Panc1 (cell line): ENCODE measurements at regions not wholly inside any gene's neighbourhood (a gene's known extent, or its start where the extent isn't known, plus 50 kb on each side); places are given as distances from the start of the nearest gene placed in this dataset.

Experiments
- ATAC-seq: fragments of 200-7000 bp; cut with Tn5 transposase; 2 replicates; pipeline ENCODE4 v1.9.1; 2020; ENCODE audit warnings: mild to moderate bottlenecking, moderate library complexity
- BruUV-seq: library from RNA; stranded (reverse); fragments of 400-500 nt; replicated peaks from 2 replicates; lab custom pipeline; 2021; lab: Mats Ljungman, UMichigan
- CTCF ChIA-PET: fragments of 300-600 bp; sonication (Branson Sonifier 250); formaldehyde crosslinking; loops from one replicate; lab custom pipeline; 2022; ENCODE audit warnings: antibody characterized with exemption; lab: Charles Lee
- POLR2A ChIA-PET: fragments of 300-600 bp; sonication (Branson Sonifier 250); formaldehyde crosslinking; loops from one replicate; lab custom pipeline; 2022; ENCODE audit warnings: antibody characterized with exemption; lab: Charles Lee
- DNase-seq: peaks from one replicate; pipeline ENCODE4 v3.0.0-alpha.2; 2010; ENCODE audit warnings: low read depth, low spot score
- H3K27ac ChIP-seq: 2 replicates; pipeline ENCODE4 v1.5.1; 2011; ENCODE audit warnings: mild to moderate bottlenecking, low read length, inconsistent platforms
- H3K27me3 ChIP-seq: fragments of 200-500 bp; sonication (Bioruptor generic); 2 replicates; pipeline ENCODE4 v1.6.0; 2014; ENCODE audit warnings: low read length, inconsistent platforms; ENCODE audit not compliant: control insufficient read depth, insufficient read depth
- H3K36me3 ChIP-seq: fragments of 200-500 bp; sonication (Bioruptor generic); 2 replicates; pipeline ENCODE4 v1.5.1; 2014; ENCODE audit warnings: inconsistent platforms, mild to moderate bottlenecking, low read length, moderate library complexity; ENCODE audit not compliant: control insufficient read depth, insufficient read depth
- H3K4me1 ChIP-seq: 2 replicates; pipeline ENCODE4 v1.5.1; 2011; ENCODE audit warnings: inconsistent platforms, mild to moderate bottlenecking, low read length, moderate library complexity; ENCODE audit not compliant: control insufficient read depth, insufficient read depth
- H3K4me3 ChIP-seq, 2 experiments: 2 replicates each; pipeline ENCODE4 v1.5.1; 2011 to 2012; ENCODE audit warnings: low read depth in 2 of 2, low read length in 2 of 2, mild to moderate bottlenecking in 2 of 2, inconsistent platforms in 1 of 2, moderate library complexity in 1 of 2
- H3K9me3 ChIP-seq: fragments of 200-500 bp; sonication (Bioruptor generic); 2 replicates; pipeline ENCODE4 v1.5.1; 2014; ENCODE audit warnings: low read depth, mild to moderate bottlenecking, inconsistent platforms, low read length, moderate library complexity; ENCODE audit not compliant: control insufficient read depth, insufficient read depth
- CTCF ChIP-seq: fragments of 450-650 bp; IDR thresholded peaks from 2 replicates; pipeline ENCODE4 v1.5.1; 2017; ENCODE audit warnings: mild to moderate bottlenecking
- POLR2AphosphoS5 ChIP-seq: IDR thresholded peaks from 2 replicates; pipeline ENCODE4 v1.6.1; 2012; ENCODE audit warnings: mild to moderate bottlenecking, low read depth, low read length, moderate library complexity
- SIN3A ChIP-seq: IDR thresholded peaks from 2 replicates; pipeline ENCODE4 v1.6.1; 2012; ENCODE audit warnings: low read depth, mild to moderate bottlenecking, low read length, moderate library complexity, borderline replicate concordance; ENCODE audit not compliant: insufficient read depth
- TCF7L2 ChIP-seq: IDR thresholded peaks from 2 replicates; pipeline ENCODE4 v1.6.1; 2011; ENCODE audit warnings: mild to moderate bottlenecking, low read depth, low read length, inconsistent platforms
- in situ Hi-C: cut with HindIII; loops from 2 replicates; pipeline ENCODE4 v1.10.0; 2016; ENCODE audit warnings: low sequenced_read_pairs, low pct_unique_long_range_greater_than_20kb
- intact Hi-C: fragments of 100-400 bp; cut with micrococcal nuclease; formaldehyde crosslinking; loops from one replicate; pipeline ENCODE4 v1.10.0; 2022; ENCODE audit not compliant: unreplicated experiment
- TF ChIP-seq, protein P1 (sequence below), 2 experiments: IDR thresholded peaks; 2 replicates each; pipeline ENCODE4 v1.6.1; 2011 to 2012; ENCODE audit warnings: low read depth in 2 of 2, control low read depth in 1 of 2, low read length in 1 of 2, mild to moderate bottlenecking in 1 of 2, moderate library complexity in 1 of 2; ENCODE audit not compliant: insufficient read depth in 1 of 2

GRCh38 chr1:56188855-56189254 lies 390.5 kb downstream of the PLPP3 start:
- BruUV-seq: no TSS peak

DNA sequence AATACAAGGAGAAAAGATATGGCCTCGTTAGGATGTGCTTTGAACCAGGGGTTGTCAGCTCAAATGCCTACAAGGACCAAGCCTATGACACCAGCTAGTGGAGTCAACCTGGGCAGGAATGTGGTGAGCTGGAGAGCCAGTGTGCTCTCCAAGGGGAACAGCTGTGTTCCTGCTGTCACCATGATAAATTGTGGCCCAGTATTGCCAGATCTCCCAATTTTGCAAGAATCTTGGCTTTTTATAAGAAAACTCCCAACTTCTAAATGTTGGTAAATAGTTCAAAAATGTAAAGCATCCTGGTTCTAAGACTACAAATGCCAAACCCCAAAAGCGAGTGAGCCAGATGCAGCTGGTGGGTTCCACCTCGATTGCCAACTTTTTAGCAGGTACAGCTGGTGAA lies 391.1 kb downstream of the PLPP3 start:
- TF ChIP-seq TCF7L2: no peak
- no peak for TF ChIP-seq CTCF
- TF ChIP-seq, protein P1, sequence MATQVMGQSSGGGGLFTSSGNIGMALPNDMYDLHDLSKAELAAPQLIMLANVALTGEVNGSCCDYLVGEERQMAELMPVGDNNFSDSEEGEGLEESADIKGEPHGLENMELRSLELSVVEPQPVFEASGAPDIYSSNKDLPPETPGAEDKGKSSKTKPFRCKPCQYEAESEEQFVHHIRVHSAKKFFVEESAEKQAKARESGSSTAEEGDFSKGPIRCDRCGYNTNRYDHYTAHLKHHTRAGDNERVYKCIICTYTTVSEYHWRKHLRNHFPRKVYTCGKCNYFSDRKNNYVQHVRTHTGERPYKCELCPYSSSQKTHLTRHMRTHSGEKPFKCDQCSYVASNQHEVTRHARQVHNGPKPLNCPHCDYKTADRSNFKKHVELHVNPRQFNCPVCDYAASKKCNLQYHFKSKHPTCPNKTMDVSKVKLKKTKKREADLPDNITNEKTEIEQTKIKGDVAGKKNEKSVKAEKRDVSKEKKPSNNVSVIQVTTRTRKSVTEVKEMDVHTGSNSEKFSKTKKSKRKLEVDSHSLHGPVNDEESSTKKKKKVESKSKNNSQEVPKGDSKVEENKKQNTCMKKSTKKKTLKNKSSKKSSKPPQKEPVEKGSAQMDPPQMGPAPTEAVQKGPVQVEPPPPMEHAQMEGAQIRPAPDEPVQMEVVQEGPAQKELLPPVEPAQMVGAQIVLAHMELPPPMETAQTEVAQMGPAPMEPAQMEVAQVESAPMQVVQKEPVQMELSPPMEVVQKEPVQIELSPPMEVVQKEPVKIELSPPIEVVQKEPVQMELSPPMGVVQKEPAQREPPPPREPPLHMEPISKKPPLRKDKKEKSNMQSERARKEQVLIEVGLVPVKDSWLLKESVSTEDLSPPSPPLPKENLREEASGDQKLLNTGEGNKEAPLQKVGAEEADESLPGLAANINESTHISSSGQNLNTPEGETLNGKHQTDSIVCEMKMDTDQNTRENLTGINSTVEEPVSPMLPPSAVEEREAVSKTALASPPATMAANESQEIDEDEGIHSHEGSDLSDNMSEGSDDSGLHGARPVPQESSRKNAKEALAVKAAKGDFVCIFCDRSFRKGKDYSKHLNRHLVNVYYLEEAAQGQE (IDR thresholded peaks at IDR 0.05; ENCODE audit: insufficient read depth in 1 of 2, low read depth in 2 of 2, low read length in 1 of 2): no peak
- TF ChIP-seq POLR2AphosphoS5: no peak
- TF ChIP-seq SIN3A: no peak
- in situ Hi-C loops (no loop called here), intact Hi-C loops (no loop called here)
- Histone ChIP-seq H3K9me3 (no peaks in the 10 kb centered on the region), H3K36me3 (no peaks in the 10 kb centered on the region), H3K27me3 (no peaks in the 10 kb centered on the region), H3K27ac (no peak overlapping the region), H3K4me1 (no peaks in the 10 kb centered on the region), H3K4me3 (no peak overlapping the region)
- ATAC-seq (no peak), DNase-seq (no peak)
- BruUV-seq: no TSS peak
- ChIA-PET POLR2A (no interaction called here), CTCF (no interaction called here)

More at GRCh38 chr1:56188855-56189254, 390.5 kb downstream of the PLPP3 start:
- Histone ChIP-seq H3K27me3 (no peaks in the 10 kb centered on the region), H3K4me1 (no peaks in the 10 kb centered on the region), H3K4me3 (no peak overlapping the region), H3K9me3 (no peaks in the 10 kb centered on the region), H3K27ac (no peak overlapping the region), H3K36me3 (no peaks in the 10 kb centered on the region)
- in situ Hi-C loops (no loop called here), intact Hi-C loops (no loop called here)
- no peak for DNase-seq
- TF ChIP-seq, protein P1 (IDR thresholded peaks at IDR 0.05; ENCODE audit: insufficient read depth in 1 of 2, low read depth in 2 of 2, low read length in 1 of 2): no peak
- TF ChIP-seq SIN3A (no peak), CTCF (no peak), POLR2AphosphoS5 (no peak), TCF7L2 (no peak)
- ChIA-PET CTCF (no interaction called here), POLR2A (no interaction called here)
- ATAC-seq: no peak
